Erythroblast (primary cell): ENCODE measurements at regions not wholly inside any gene's neighbourhood (a gene's known extent, or its start where the extent isn't known, plus 50 kb on each side); places are given as distances from the start of the nearest gene placed in this dataset.

Experiments used
- GATA1 ChIP-seq: IDR thresholded peaks from 2 replicates; pipeline ENCODE4 v1.6.1; 2011; ENCODE audit warnings: low read depth, mild to moderate bottlenecking, control low read depth, low read length, moderate library complexity
- POLR2A ChIP-seq: IDR thresholded peaks from 2 replicates; pipeline ENCODE4 v1.6.1; 2011; ENCODE audit warnings: mild to moderate bottlenecking, low read length

- no peak for TF ChIP-seq POLR2A
- TF ChIP-seq GATA1 = no peak
These were observed 92.1 kb upstream of the TAB2 start for GRCh38 chr6:149225370-149225769.
